H9 (cell line): ENCODE measurements at regions not wholly inside any gene's neighbourhood (a gene's known extent, or its start where the extent isn't known, plus 50 kb on each side); places are given as distances from the start of the nearest gene placed in this dataset.

ENCODE experiments used
- DNase-seq: peaks from one replicate; pipeline ENCODE4 v3.0.0-alpha.2; 2017
- H2AFZ ChIP-seq: one replicate; pipeline ENCODE4 v1.6.1; 2013; ENCODE audit warnings: mild to moderate bottlenecking, low read length, control low read depth, moderate library complexity
- H2AK5ac ChIP-seq: 2 replicates; pipeline ENCODE4 v1.6.1; 2013; ENCODE audit warnings: low read length, control low read depth, mixed read lengths; ENCODE audit not compliant: insufficient read length
- H2BK120ac ChIP-seq: one replicate; pipeline ENCODE4 v1.6.1; 2013; ENCODE audit warnings: low read depth, mild to moderate bottlenecking, low read length, control low read depth, inconsistent platforms; ENCODE audit not compliant: poor library complexity, severe bottlenecking
- H2BK12ac ChIP-seq: 2 replicates; pipeline ENCODE4 v1.6.1; 2013; ENCODE audit warnings: low read length, control low read depth, mixed read lengths, low read depth; ENCODE audit not compliant: insufficient read length
- H2BK15ac ChIP-seq: 2 replicates; pipeline ENCODE4 v1.6.1; 2013; ENCODE audit warnings: low read depth, low read length, control low read depth
- H2BK20ac ChIP-seq: one replicate; pipeline ENCODE4 v1.6.1; 2013; ENCODE audit warnings: low read depth, mild to moderate bottlenecking, low read length, control low read depth, inconsistent platforms; ENCODE audit not compliant: poor library complexity, severe bottlenecking
- H2BK5ac ChIP-seq: 2 replicates; pipeline ENCODE4 v1.6.1; 2013; ENCODE audit warnings: low read length, control low read depth, mixed read lengths; ENCODE audit not compliant: insufficient read length
- H3K14ac ChIP-seq: 2 replicates; pipeline ENCODE4 v1.6.1; 2013; ENCODE audit warnings: low read length, control low read depth; ENCODE audit not compliant: insufficient read depth
- H3K18ac ChIP-seq: 2 replicates; pipeline ENCODE4 v1.6.1; 2013; ENCODE audit warnings: low read depth, mild to moderate bottlenecking, mixed read lengths, low read length, control low read depth; ENCODE audit not compliant: insufficient read length
- H3K23ac ChIP-seq: 2 replicates; pipeline ENCODE4 v1.6.1; 2013; ENCODE audit warnings: low read length, control low read depth, mixed read lengths, low read depth; ENCODE audit not compliant: insufficient read length
- H3K23me2 ChIP-seq: 2 replicates; pipeline ENCODE4 v1.6.1; 2013; ENCODE audit warnings: low read depth, mild to moderate bottlenecking, mixed read lengths, low read length, control low read depth; ENCODE audit not compliant: insufficient read length, poor library complexity, severe bottlenecking
- H3K27ac ChIP-seq: 2 replicates; pipeline ENCODE4 v1.5.1; 2013; ENCODE audit warnings: low read length, control low read depth, mixed read lengths, low read depth; ENCODE audit not compliant: insufficient read length
- H3K27me3 ChIP-seq: 2 replicates; pipeline ENCODE4 v1.6.1; 2013; ENCODE audit warnings: low read length, control low read depth, inconsistent platforms; ENCODE audit not compliant: insufficient read depth
- H3K4ac ChIP-seq: 2 replicates; pipeline ENCODE4 v1.6.1; 2013; ENCODE audit warnings: low read depth, mild to moderate bottlenecking, control low read depth, inconsistent platforms, low read length, moderate library complexity
- H3K4me1 ChIP-seq: 2 replicates; pipeline ENCODE4 v1.6.1; 2013; ENCODE audit warnings: low read length, control low read depth, inconsistent platforms; ENCODE audit not compliant: insufficient read depth
- H3K4me2 ChIP-seq: 2 replicates; pipeline ENCODE4 v1.6.1; 2013; ENCODE audit warnings: low read length, control low read depth, mixed read lengths; ENCODE audit not compliant: insufficient read length, insufficient read depth
- H3K56ac ChIP-seq: 2 replicates; pipeline ENCODE4 v1.6.1; 2013; ENCODE audit warnings: low read depth, mild to moderate bottlenecking, mixed read lengths, low read length, control low read depth; ENCODE audit not compliant: insufficient read length
- H3K79me1 ChIP-seq: 2 replicates; pipeline ENCODE4 v1.6.1; 2013; ENCODE audit warnings: low read depth, mild to moderate bottlenecking, moderate library complexity, low read length, control low read depth, inconsistent platforms; ENCODE audit not compliant: insufficient read depth, poor library complexity, severe bottlenecking
- H3K79me2 ChIP-seq: 2 replicates; pipeline ENCODE4 v1.6.1; 2013; ENCODE audit warnings: low read length, control low read depth, inconsistent platforms; ENCODE audit not compliant: insufficient read depth
- H3K9ac ChIP-seq: 2 replicates; pipeline ENCODE4 v1.6.1; 2013; ENCODE audit warnings: low read length, control low read depth, mixed read lengths; ENCODE audit not compliant: insufficient read length; ENCODE audit errors: extremely low read depth
- H3K9me3 ChIP-seq: one replicate; pipeline ENCODE4 v1.6.1; 2013; ENCODE audit warnings: low read depth, low read length, inconsistent platforms; ENCODE audit not compliant: control insufficient read depth
- H3T11ph ChIP-seq: one replicate; pipeline ENCODE4 v1.6.1; 2013; ENCODE audit warnings: mild to moderate bottlenecking, low read length, control low read depth, inconsistent platforms
- H4K20me1 ChIP-seq: one replicate; pipeline ENCODE4 v1.6.1; 2013; ENCODE audit not compliant: control insufficient read depth, insufficient read length, insufficient read depth
- H4K5ac ChIP-seq: 2 replicates; pipeline ENCODE4 v1.6.1; 2013; ENCODE audit warnings: low read depth, mild to moderate bottlenecking, mixed read lengths, low read length, control low read depth; ENCODE audit not compliant: insufficient read length
- H4K8ac ChIP-seq: replicated peaks from 2 replicates; pipeline ENCODE4 v1.6.1; 2013; ENCODE audit warnings: low read length, control low read depth, mixed read lengths, low read depth; ENCODE audit not compliant: insufficient read length
- H4K91ac ChIP-seq: 2 replicates; pipeline ENCODE4 v1.6.1; 2013; ENCODE audit warnings: low read depth, mild to moderate bottlenecking, moderate library complexity, mixed read lengths, low read length, control low read depth; ENCODE audit not compliant: insufficient read length
- H3K27ac Mint-ChIP-seq, 3 experiments: 2 replicates in 2 of 3; 3 replicates in 1 of 3; pipeline ENCODE4 v1.8.0; 2020 to 2021; ENCODE audit warnings: mixed read lengths in 3 of 3, mild to moderate bottlenecking in 1 of 3, moderate library complexity in 1 of 3
- H3K27me3 Mint-ChIP-seq: 2 replicates; pipeline ENCODE4 v1.8.0; 2021; ENCODE audit warnings: low read depth, mild to moderate bottlenecking, moderate library complexity, mixed read lengths
- H3K36me3 Mint-ChIP-seq, 3 experiments: 2 replicates in 2 of 3; 3 replicates in 1 of 3; pipeline ENCODE4 v1.8.0; 2020 to 2021; ENCODE audit warnings: low read depth in 3 of 3, mixed read lengths in 3 of 3; ENCODE audit not compliant: insufficient read depth in 1 of 3
- H3K4me1 Mint-ChIP-seq, 2 experiments: 2 replicates each; pipeline ENCODE4 v1.8.0; 2020; ENCODE audit warnings: mixed read lengths in 2 of 2
- H3K4me3 Mint-ChIP-seq, 2 experiments: 2 replicates in 1 of 2; 3 replicates in 1 of 2; pipeline ENCODE4 v1.8.0; 2020 to 2021; ENCODE audit warnings: mild to moderate bottlenecking in 2 of 2, mixed read lengths in 2 of 2, moderate library complexity in 1 of 2
- H3K9me3 Mint-ChIP-seq, 2 experiments: 2 replicates in 1 of 2; 3 replicates in 1 of 2; pipeline ENCODE4 v1.8.0; 2020; ENCODE audit warnings: mild to moderate bottlenecking in 2 of 2, mixed read lengths in 2 of 2, moderate library complexity in 1 of 2
- WGBS: extraction: QIAGEN DNeasy Blood & Tissue Kit; methylation state at CpG from one replicate; pipeline ENCODE4 v1.1.7; 2013; ENCODE audit warnings: missing lambda C conversion rate, low lambda C conversion rate, mixed read lengths; ENCODE audit not compliant: insufficient read length; ENCODE audit errors: extremely low coverage; 5-methylcytosine and 5-hydroxymethylcytosine counted together
- TF ChIP-seq, protein P1 (sequence below): fragments of 200-600 bp; sonication (generic); conservative IDR thresholded peaks from 3 replicates; pipeline ENCODE4 v1.8.0; 2021; ENCODE audit warnings: antibody characterized with exemption, mild to moderate bottlenecking

DNA sequence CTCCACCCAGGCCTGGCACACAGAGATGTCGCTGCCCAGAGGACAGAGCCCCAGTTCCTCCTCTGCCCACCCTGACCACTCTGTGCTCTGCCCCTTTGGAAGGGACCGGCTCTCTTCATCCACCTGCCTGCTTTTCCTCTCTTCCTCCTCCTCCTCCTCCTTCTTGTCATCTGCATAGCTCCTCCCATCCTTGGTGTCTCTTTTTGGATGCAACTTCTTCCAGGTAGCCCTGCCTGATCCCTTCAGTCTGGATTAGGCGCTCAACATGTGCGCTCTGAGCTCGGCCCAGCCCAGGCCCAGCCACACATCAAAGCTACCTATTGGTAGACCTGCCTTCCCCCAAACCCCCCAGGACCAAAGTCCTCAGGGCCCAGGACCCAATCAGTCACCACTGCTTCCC is 52.6 kb upstream of the RXRA start:
- H2BK20ac ChIP-seq: no peak overlapping the region
- no peak overlapping the region for H2BK5ac ChIP-seq
- no peaks in the 10 kb centered on the region for H3K27me3 ChIP-seq
- H3K4me2 ChIP-seq: no peak overlapping the region
- H2BK120ac ChIP-seq: no peak overlapping the region
- H3K23me2 ChIP-seq: no peaks in the 10 kb centered on the region
- H2AFZ ChIP-seq: no peak overlapping the region
- no peak overlapping the region for H4K5ac ChIP-seq
- H2BK12ac ChIP-seq: no peak overlapping the region
- TF ChIP-seq, protein P1, sequence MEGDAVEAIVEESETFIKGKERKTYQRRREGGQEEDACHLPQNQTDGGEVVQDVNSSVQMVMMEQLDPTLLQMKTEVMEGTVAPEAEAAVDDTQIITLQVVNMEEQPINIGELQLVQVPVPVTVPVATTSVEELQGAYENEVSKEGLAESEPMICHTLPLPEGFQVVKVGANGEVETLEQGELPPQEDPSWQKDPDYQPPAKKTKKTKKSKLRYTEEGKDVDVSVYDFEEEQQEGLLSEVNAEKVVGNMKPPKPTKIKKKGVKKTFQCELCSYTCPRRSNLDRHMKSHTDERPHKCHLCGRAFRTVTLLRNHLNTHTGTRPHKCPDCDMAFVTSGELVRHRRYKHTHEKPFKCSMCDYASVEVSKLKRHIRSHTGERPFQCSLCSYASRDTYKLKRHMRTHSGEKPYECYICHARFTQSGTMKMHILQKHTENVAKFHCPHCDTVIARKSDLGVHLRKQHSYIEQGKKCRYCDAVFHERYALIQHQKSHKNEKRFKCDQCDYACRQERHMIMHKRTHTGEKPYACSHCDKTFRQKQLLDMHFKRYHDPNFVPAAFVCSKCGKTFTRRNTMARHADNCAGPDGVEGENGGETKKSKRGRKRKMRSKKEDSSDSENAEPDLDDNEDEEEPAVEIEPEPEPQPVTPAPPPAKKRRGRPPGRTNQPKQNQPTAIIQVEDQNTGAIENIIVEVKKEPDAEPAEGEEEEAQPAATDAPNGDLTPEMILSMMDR: no peak
- H2BK15ac ChIP-seq: no peak overlapping the region
- H3K23ac ChIP-seq: no peak overlapping the region
- H4K20me1 ChIP-seq: peaks cover 4% of the 10 kb centered on the region
- H3K79me2 ChIP-seq: no peaks in the 10 kb centered on the region
- H3K4me1 Mint-ChIP-seq: peaks cover 6 to 29% of the 10 kb centered on the region in 2 experiments; a peak in 3 of 4 replicates
- H2AK5ac ChIP-seq: no peak overlapping the region
- H3K36me3 Mint-ChIP-seq: no peaks in the 10 kb centered on the region; a peak in 1 of 7 replicates
- peaks cover 0 to 6% of the 10 kb centered on the region in 2 experiments; a peak in 1 of 5 replicates for H3K9me3 Mint-ChIP-seq
- H3K9ac ChIP-seq: no peak overlapping the region
- H3T11ph ChIP-seq: no peak overlapping the region
- H3K18ac ChIP-seq: no peak overlapping the region
- H4K8ac ChIP-seq: no peak overlapping the region
- no peak overlapping the region for H3K27ac ChIP-seq
- no peaks in the 10 kb centered on the region for H3K9me3 ChIP-seq
- peak overlapping the region in 1 of 3 experiments; percentile 31; a peak in 1 of 7 replicates for H3K27ac Mint-ChIP-seq
- H3K56ac ChIP-seq: no peak overlapping the region
- H3K27me3 Mint-ChIP-seq: no peaks in the 10 kb centered on the region; the same call in 1 of the 2 replicates
- no peak overlapping the region for H4K91ac ChIP-seq
- no peak overlapping the region for H3K4me3 Mint-ChIP-seq
- H3K14ac ChIP-seq: no peak overlapping the region; the same call in 1 of the 2 replicates
- no peaks in the 10 kb centered on the region for H3K79me1 ChIP-seq
- WGBS: no CpG with 5 or more reads among the region's 5 CpGs
- no peak for DNase-seq
- no peaks in the 10 kb centered on the region for H3K4me1 ChIP-seq
- H3K4ac ChIP-seq: no peak overlapping the region
